K562 (cell line): ENCODE measurements at regions not wholly inside any gene's neighbourhood (a gene's known extent, or its start where the extent isn't known, plus 50 kb on each side); places are given as distances from the start of the nearest gene placed in this dataset.

Experiments
- ATAC-seq: fragments of 200-7000 bp; cut with Tn5 transposase; 3 replicates; pipeline ENCODE4 v1.9.1; 2020; ENCODE audit warnings: moderate library complexity
- BruUV-seq: library from RNA; stranded (reverse); fragments of 400-500 nt; replicated peaks from 2 replicates; lab custom pipeline; 2021; lab: Mats Ljungman, UMichigan
- CTCF ChIA-PET: fragments of 300-600 bp; formaldehyde crosslinking; extraction: SDS; loops from one replicate; lab custom pipeline; 2021; ENCODE audit warnings: low intra/inter-chr PET ratio; lab: Yijun Ruan, JAX
- POLR2A ChIA-PET: fragments of 300-600, 350-650 bp; sonication (Branson Sonifier 250); formaldehyde crosslinking; extraction: SDS; loops from one replicate; lab custom pipeline; 2021; ENCODE audit warnings: antibody characterized with exemption, inconsistent platforms; lab: Yijun Ruan, JAX
- DNase-seq, 4 experiments: peaks; one replicate each; pipeline versions ENCODE4 v3.0.0 to v3.0.0-alpha.2; 2011 to 2018; ENCODE audit warnings: low spot score in 3 of 4, mixed read lengths in 3 of 4; ENCODE audit errors: extremely low read depth in 1 of 4
- FAIRE-seq: peaks from 2 replicates; lab custom pipeline; 2011; peaks lifted over from hg19 to GRCh38; lab: Jason Lieb, UNC
- H2AFZ ChIP-seq: 2 replicates; pipeline ENCODE4 v1.6.0; 2011; ENCODE audit warnings: low read depth, low read length, control low read depth, inconsistent platforms
- H3K27ac ChIP-seq: fragments of 200-600 bp; 3 replicates; pipeline ENCODE4 v1.8.0; 2011; ENCODE audit warnings: low read depth, mild to moderate bottlenecking, control low read depth, inconsistent platforms, low read length, moderate library complexity, mixed read lengths; ENCODE audit errors: extremely low read depth
- H3K27me3 ChIP-seq, 2 experiments: fragments of 300-600 bp in 1 of 2; 2 replicates in 1 of 2; 3 replicates in 1 of 2; pipeline versions ENCODE4 v1.6.0 to v1.8.0; 2011; ENCODE audit warnings: inconsistent platforms in 2 of 2, low read length in 2 of 2, mild to moderate bottlenecking in 1 of 2, mixed read lengths in 1 of 2, moderate library complexity in 1 of 2; ENCODE audit not compliant: control insufficient read depth in 2 of 2, insufficient read depth in 2 of 2
- H3K36me3 ChIP-seq: fragments of 300-600 bp; 3 replicates; pipeline ENCODE4 v1.8.0; 2011; ENCODE audit warnings: mild to moderate bottlenecking, low read length, inconsistent platforms; ENCODE audit not compliant: control insufficient read depth, insufficient read depth
- H3K4me1 ChIP-seq, 2 experiments: fragments of 200-600 bp in 1 of 2; replicated peaks in 1 of 2; 2 replicates in 1 of 2; 3 replicates in 1 of 2; pipeline versions ENCODE4 v1.5.1 to v1.8.0; 2011; ENCODE audit warnings: inconsistent platforms in 2 of 2, low read length in 2 of 2, mild to moderate bottlenecking in 1 of 2, mixed read lengths in 1 of 2, moderate library complexity in 1 of 2; ENCODE audit not compliant: control insufficient read depth in 2 of 2, insufficient read depth in 2 of 2
- H3K4me2 ChIP-seq: 2 replicates; pipeline ENCODE4 v1.6.1; 2011; ENCODE audit warnings: low read length, control low read depth, inconsistent platforms, mixed read lengths; ENCODE audit not compliant: insufficient read depth
- H3K4me3 ChIP-seq: fragments of 200-600 bp; sonication (generic), shearing (Covaris generic); 2 replicates; pipeline ENCODE4 v1.5.1; 2016; ENCODE audit warnings: control low read depth, inconsistent platforms
- H3K79me2 ChIP-seq: fragments of 200-600 bp; 3 replicates; pipeline ENCODE4 v1.8.0; 2011; ENCODE audit warnings: low read length, inconsistent platforms; ENCODE audit not compliant: control insufficient read depth, insufficient read depth
- H3K9ac ChIP-seq, 2 experiments: 2 replicates each; pipeline versions ENCODE4 v1.6.0 to v1.6.1; 2011; ENCODE audit warnings: low read depth in 2 of 2, low read length in 2 of 2, control low read depth in 1 of 2, inconsistent platforms in 1 of 2, mild to moderate bottlenecking in 1 of 2, mixed read lengths in 1 of 2; ENCODE audit not compliant: insufficient read depth in 1 of 2
- H3K9me1 ChIP-seq: one replicate; pipeline ENCODE4 v1.6.0; 2011; ENCODE audit warnings: inconsistent platforms, mild to moderate bottlenecking, low read length, moderate library complexity; ENCODE audit not compliant: control insufficient read depth, insufficient read depth
- H3K9me3 ChIP-seq: replicated peaks from 2 replicates; pipeline ENCODE4 v1.5.1; 2011; ENCODE audit warnings: low read depth, low read length, inconsistent platforms; ENCODE audit not compliant: control insufficient read depth, insufficient read depth
- H4K20me1 ChIP-seq: replicated peaks from 2 replicates; pipeline ENCODE4 v1.6.1; 2011; ENCODE audit warnings: low read length, inconsistent platforms, mixed read lengths; ENCODE audit not compliant: control insufficient read depth, insufficient read depth
- ARHGAP35 ChIP-seq: fragments of 450-650 bp; IDR thresholded peaks from 2 replicates; pipeline ENCODE4 v1.6.1; 2018; ENCODE audit not compliant: partially characterized antibody
- BDP1 ChIP-seq: IDR thresholded peaks from 3 replicates; pipeline ENCODE4 v1.6.1; 2011; ENCODE audit not compliant: insufficient read length, insufficient read depth
- COPS2 ChIP-seq: fragments of 450-650 bp; conservative IDR thresholded peaks from 2 replicates; pipeline ENCODE4 v1.6.1; 2016; ENCODE audit warnings: mild to moderate bottlenecking, moderate library complexity
- GATA2 ChIP-seq: sonication (generic); formaldehyde crosslinking; IDR thresholded peaks from 2 replicates; pipeline ENCODE4 v1.4.0; 2020; ENCODE audit warnings: mild to moderate bottlenecking, missing genetic modification reagents
- HNRNPH1 ChIP-seq: fragments of 200-400 bp; formaldehyde crosslinking; optimal IDR thresholded peaks from 2 replicates; pipeline ENCODE3; 2017; ENCODE audit warnings: low read depth, mild to moderate bottlenecking, low read length, moderate library complexity
- KLF13 ChIP-seq: fragments of 450-650 bp; IDR thresholded peaks from 2 replicates; pipeline ENCODE4 v1.6.1; 2016; ENCODE audit warnings: missing genetic modification characterization, low read depth, mild to moderate bottlenecking, missing compliant biosample characterization, moderate library complexity, borderline replicate concordance
- NELFE ChIP-seq: IDR thresholded peaks from 2 replicates; pipeline ENCODE4 v1.6.1; 2011; ENCODE audit warnings: mild to moderate bottlenecking; ENCODE audit not compliant: insufficient read depth, insufficient read length
- PHB2 ChIP-seq: fragments of 450-650 bp; IDR thresholded peaks from 2 replicates; pipeline ENCODE4 v1.6.1; 2017; ENCODE audit warnings: low read depth
- RFX1 ChIP-seq: fragments of 450-650 bp; IDR thresholded peaks from 2 replicates; pipeline ENCODE4 v1.6.1; 2016; ENCODE audit warnings: mild to moderate bottlenecking, moderate library complexity
- TBP ChIP-seq: optimal IDR thresholded peaks from 2 replicates; pipeline ENCODE3; 2011; ENCODE audit warnings: low read depth, low read length, improper control_type of control experiment
- ZBED1 ChIP-seq: IDR thresholded peaks from 2 replicates; pipeline ENCODE4 v1.6.1; 2014
- ZC3H4 ChIP-seq: sonication (generic); formaldehyde crosslinking; IDR thresholded peaks from 2 replicates; pipeline ENCODE4 v1.9.0; 2021; ENCODE audit warnings: missing genetic modification reagents, borderline replicate concordance
- ZKSCAN3 ChIP-seq: fragments of 250-450 bp; sonication (Bioruptor Pico); IDR thresholded peaks from 2 replicates; pipeline ENCODE4 v1.4.0; 2020
- ZNF699 ChIP-seq: fragments of 250-450 bp; sonication (Bioruptor Pico); IDR thresholded peaks from 2 replicates; pipeline ENCODE4 v1.8.0; 2021; ENCODE audit warnings: mild to moderate bottlenecking, moderate library complexity; ENCODE audit not compliant: insufficient replicate concordance
- ZNF778 ChIP-seq: fragments of 450-650 bp; formaldehyde crosslinking; IDR thresholded peaks from 2 replicates; pipeline ENCODE4 v1.4.0; 2020; ENCODE audit warnings: mild to moderate bottlenecking, moderate library complexity
- WGBS: fragments of 100-300 bp; shearing (Covaris generic); methylation state at CpG from one replicate; pipeline ENCODE4 v1.1.6; 2016; ENCODE audit warnings: low coverage, mixed read lengths; ENCODE audit not compliant: insufficient coverage; ENCODE audit errors: missing lambda C conversion rate; 5-methylcytosine and 5-hydroxymethylcytosine counted together
- in situ Hi-C: fragments of 300-500 bp; cut with MboI; formaldehyde crosslinking; loops from 4 replicates; pipeline ENCODE4 v1.15.0; 2018; ENCODE audit warnings: inconsistent platforms, mixed read lengths
- intact Hi-C: fragments of 100-400 bp; cut with micrococcal nuclease; formaldehyde crosslinking; loops from 2 replicates; pipeline ENCODE4 v1.14.2; 2022
- TF ChIP-seq, protein P1 (sequence below): fragments of 450-650 bp; IDR thresholded peaks from 2 replicates; pipeline ENCODE4 v1.6.1; 2017; ENCODE audit warnings: antibody characterized with exemption

DNA sequence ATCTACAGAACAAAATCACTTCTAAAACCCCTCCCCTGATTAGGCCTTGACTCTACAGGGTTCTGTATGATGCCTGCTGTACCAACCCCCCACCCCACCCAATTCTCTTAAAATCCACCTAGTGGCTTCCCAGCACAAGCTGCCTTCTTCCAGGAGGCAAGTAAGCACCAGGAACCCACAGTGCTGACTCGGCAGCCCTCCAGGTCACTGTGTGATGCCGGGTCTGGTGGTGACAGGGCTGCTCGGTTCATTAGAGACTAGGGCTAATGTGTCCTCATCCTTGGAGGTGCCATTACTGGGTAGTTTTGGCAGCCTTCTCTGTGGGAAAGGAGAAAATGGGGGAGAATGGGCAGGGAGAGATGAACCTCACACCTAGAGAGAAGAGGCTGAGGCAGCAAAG lies 363.5 kb downstream of the PTPRU start (continued):
- no peak for TF ChIP-seq ZC3H4 (CRISPR knock-in tag)
- no peak for TF ChIP-seq GATA2 (CRISPR knock-in tag)
- no peak for TF ChIP-seq TBP
- no peak for TF ChIP-seq COPS2
- TF ChIP-seq ZNF699 = no peak
- TF ChIP-seq BDP1 = no peak

DNA sequence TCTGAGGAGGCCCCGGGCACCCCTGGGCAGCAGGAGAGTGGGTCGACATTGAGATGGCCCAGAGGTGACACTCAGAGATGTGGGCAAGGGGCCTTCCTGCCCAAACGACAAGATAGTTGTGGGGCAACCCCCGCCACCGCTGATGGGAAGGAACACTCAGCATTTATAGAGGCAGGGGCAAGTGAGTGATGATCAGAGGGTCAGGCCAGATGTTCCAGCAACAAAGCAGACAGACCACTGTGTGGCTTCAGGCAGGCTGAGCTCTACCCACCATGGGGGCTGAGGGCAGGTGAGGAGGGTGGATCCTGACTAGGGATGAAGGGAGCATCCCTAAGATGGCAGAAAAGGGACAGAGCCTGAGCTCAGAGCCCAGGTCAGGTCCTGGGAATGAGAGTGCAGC lies 362.7 kb downstream of the PTPRU start:
- Histone ChIP-seq H3K4me2 (no peak overlapping the region), H3K9ac (no peak overlapping the region), H4K20me1 (peaks cover 3% of the 10 kb centered on the region; the same call in 1 of the 2 replicates), H3K4me1 (no peaks in the 10 kb centered on the region), H3K4me3 (no peak overlapping the region), H3K9me3 (no peaks in the 10 kb centered on the region), H3K9me1 (no peaks in the 10 kb centered on the region), H3K79me2 (no peaks in the 10 kb centered on the region), H2AFZ (no peak overlapping the region), H3K27me3 (no peaks in the 10 kb centered on the region), H3K27ac (no peak overlapping the region), H3K36me3 (no peaks in the 10 kb centered on the region)
- ATAC-seq (no peak), DNase-seq (no peak), FAIRE-seq (no peak)
- in situ Hi-C loops (no loop called here), intact Hi-C loops (no loop called here)
- ChIA-PET CTCF (no interaction called here), POLR2A (no interaction called here)
- TF ChIP-seq, protein P1, sequence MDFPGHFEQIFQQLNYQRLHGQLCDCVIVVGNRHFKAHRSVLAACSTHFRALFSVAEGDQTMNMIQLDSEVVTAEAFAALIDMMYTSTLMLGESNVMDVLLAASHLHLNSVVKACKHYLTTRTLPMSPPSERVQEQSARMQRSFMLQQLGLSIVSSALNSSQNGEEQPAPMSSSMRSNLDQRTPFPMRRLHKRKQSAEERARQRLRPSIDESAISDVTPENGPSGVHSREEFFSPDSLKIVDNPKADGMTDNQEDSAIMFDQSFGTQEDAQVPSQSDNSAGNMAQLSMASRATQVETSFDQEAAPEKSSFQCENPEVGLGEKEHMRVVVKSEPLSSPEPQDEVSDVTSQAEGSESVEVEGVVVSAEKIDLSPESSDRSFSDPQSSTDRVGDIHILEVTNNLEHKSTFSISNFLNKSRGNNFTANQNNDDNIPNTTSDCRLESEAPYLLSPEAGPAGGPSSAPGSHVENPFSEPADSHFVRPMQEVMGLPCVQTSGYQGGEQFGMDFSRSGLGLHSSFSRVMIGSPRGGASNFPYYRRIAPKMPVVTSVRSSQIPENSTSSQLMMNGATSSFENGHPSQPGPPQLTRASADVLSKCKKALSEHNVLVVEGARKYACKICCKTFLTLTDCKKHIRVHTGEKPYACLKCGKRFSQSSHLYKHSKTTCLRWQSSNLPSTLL = no peak
- TF ChIP-seq PHB2 (no peak), HNRNPH1 (no peak), ZBED1 (no peak), KLF13 (no peak), RFX1 (no peak), ZNF778 (CRISPR knock-in tag) (no peak), ARHGAP35 (no peak), ZKSCAN3 (no peak), NELFE (no peak)
- no TSS peak for BruUV-seq
- WGBS = 0% methylated on average over 5 of the region's 5 CpGs
